Peyer's patch (tissue), 4 donors: ENCODE measurements at regions not wholly inside any gene's neighbourhood (a gene's known extent, or its start where the extent isn't known, plus 50 kb on each side); places are given as distances from the start of the nearest gene placed in this dataset.

ENCODE experiments used
- CTCF ChIP-seq, 6 experiments: fragments of 450-650 bp in 4 of 6; fragments of 200-600 bp in 2 of 6; sonication (generic) in 1 of 6; IDR thresholded peaks; one replicate each; pipeline ENCODE4 v1.5.1; 2017 to 2019; ENCODE audit warnings: antibody characterized with exemption in 6 of 6, mild to moderate bottlenecking in 3 of 6, moderate library complexity in 1 of 6
- POLR2A ChIP-seq, 2 donors: fragments of 450-650 bp; IDR thresholded peaks; one replicate each; pipeline ENCODE4 v1.5.1; 2017; ENCODE audit warnings: antibody characterized with exemption in 2 of 2, mild to moderate bottlenecking in 2 of 2, moderate library complexity in 2 of 2

GRCh38 chr1:167145965-167146364 is 52.1 kb downstream of the STYXL2 start:
- TF ChIP-seq POLR2A (IDR thresholded peaks at IDR 0.05) (no peak), CTCF (IDR thresholded peaks at IDR 0.05) (no peak)
